IMR-90 (cell line): ENCODE measurements at regions not wholly inside any gene's neighbourhood (a gene's known extent, or its start where the extent isn't known, plus 50 kb on each side); places are given as distances from the start of the nearest gene placed in this dataset.

Source experiments
- ATAC-seq: fragments of 200-7000 bp; cut with Tn5 transposase; 2 replicates; pipeline ENCODE4 v1.9.1; 2020; ENCODE audit warnings: low read depth, mild to moderate bottlenecking, moderate library complexity
- BruUV-seq: library from RNA; stranded (reverse); fragments of 400-500 nt; replicated peaks from 2 replicates; lab custom pipeline; 2021; lab: Mats Ljungman, UMichigan
- CTCF ChIA-PET: fragments of 300-600 bp; formaldehyde crosslinking; extraction: SDS; loops from one replicate; lab custom pipeline; 2021; ENCODE audit warnings: antibody characterized with exemption; lab: Yijun Ruan, JAX
- POLR2A ChIA-PET: fragments of 300-600 bp; sonication (Branson Sonifier 250); formaldehyde crosslinking; loops from one replicate; lab custom pipeline; 2022; ENCODE audit warnings: antibody characterized with exemption; ENCODE audit not compliant: unreplicated experiment; lab: Charles Lee
- DNase-seq: peaks from one replicate; pipeline ENCODE4 v3.0.0; 2013
- H2AFZ ChIP-seq: replicated peaks from 2 replicates; pipeline ENCODE3; 2013; ENCODE audit warnings: low read length, mild to moderate bottlenecking; ENCODE audit not compliant: poor library complexity
- H2AK5ac ChIP-seq: 2 replicates; pipeline ENCODE4 v1.6.1; 2013; ENCODE audit warnings: low read depth, low read length, inconsistent platforms
- H2AK9ac ChIP-seq: replicated peaks from 2 replicates; pipeline ENCODE3; 2013; ENCODE audit warnings: mild to moderate bottlenecking, low read depth, low read length, moderate library complexity; ENCODE audit not compliant: poor library complexity
- H2BK120ac ChIP-seq: 2 replicates; pipeline ENCODE4 v1.6.1; 2013; ENCODE audit warnings: low read depth, low read length, inconsistent platforms
- H2BK15ac ChIP-seq: 3 replicates; pipeline ENCODE4 v1.6.1; 2013; ENCODE audit warnings: low read depth, low read length, inconsistent platforms
- H2BK20ac ChIP-seq: 2 replicates; pipeline ENCODE4 v1.6.1; 2013; ENCODE audit warnings: low read depth, mild to moderate bottlenecking, inconsistent platforms, low read length, moderate library complexity
- H2BK5ac ChIP-seq: 2 replicates; pipeline ENCODE4 v1.6.1; 2013; ENCODE audit warnings: mild to moderate bottlenecking, low read depth, low read length, inconsistent platforms; ENCODE audit not compliant: poor library complexity, severe bottlenecking
- H3K14ac ChIP-seq: replicated peaks from 2 replicates; pipeline ENCODE4 v1.6.1; 2013; ENCODE audit warnings: low read depth, low read length, inconsistent platforms
- H3K18ac ChIP-seq: 2 replicates; pipeline ENCODE4 v1.6.1; 2013; ENCODE audit warnings: low read depth, low read length, control low read depth
- H3K23ac ChIP-seq: 2 replicates; pipeline ENCODE4 v1.6.1; 2013; ENCODE audit warnings: low read depth, low read length, inconsistent platforms
- H3K27ac ChIP-seq: 2 replicates; pipeline ENCODE4 v1.5.1; 2013; ENCODE audit warnings: mild to moderate bottlenecking, control low read depth, low read length; ENCODE audit not compliant: insufficient read depth
- H3K27me3 ChIP-seq: 2 replicates; pipeline ENCODE4 v1.6.1; 2013; ENCODE audit warnings: low read length; ENCODE audit not compliant: control insufficient read depth, insufficient read depth
- H3K36me3 ChIP-seq: 2 replicates; pipeline ENCODE4 v1.6.1; 2013; ENCODE audit warnings: low read length, mixed read lengths; ENCODE audit not compliant: control insufficient read depth, insufficient read depth
- H3K4ac ChIP-seq: 2 replicates; pipeline ENCODE4 v1.6.1; 2013; ENCODE audit warnings: low read depth, low read length, inconsistent platforms
- H3K4me1 ChIP-seq: 2 replicates; pipeline ENCODE4 v1.6.1; 2013; ENCODE audit warnings: low read length, mixed read lengths; ENCODE audit not compliant: control insufficient read depth, insufficient read depth
- H3K4me2 ChIP-seq: 2 replicates; pipeline ENCODE4 v1.6.1; 2013; ENCODE audit warnings: low read depth, mild to moderate bottlenecking, control low read depth, low read length, moderate library complexity
- H3K4me3 ChIP-seq: 2 replicates; pipeline ENCODE4 v1.5.1; 2013; ENCODE audit warnings: low read depth, mild to moderate bottlenecking, control low read depth, low read length, moderate library complexity; ENCODE audit not compliant: insufficient read depth
- H3K56ac ChIP-seq: 2 replicates; pipeline ENCODE4 v1.6.1; 2013; ENCODE audit warnings: low read length, inconsistent platforms; ENCODE audit not compliant: insufficient read depth; ENCODE audit errors: extremely low read depth
- H3K79me1 ChIP-seq, 2 experiments: 2 replicates each; pipeline ENCODE4 v1.6.1; 2013; ENCODE audit warnings: low read length in 2 of 2, inconsistent platforms in 1 of 2, low read depth in 1 of 2
- H3K9ac ChIP-seq: 2 replicates; pipeline ENCODE4 v1.6.1; 2013; ENCODE audit warnings: low read depth, low read length, control low read depth
- H3K9me1 ChIP-seq: 2 replicates; pipeline ENCODE4 v1.6.1; 2013; ENCODE audit warnings: low read length, inconsistent platforms; ENCODE audit not compliant: insufficient read depth
- H3K9me3 ChIP-seq: 2 replicates; pipeline ENCODE4 v1.6.1; 2013; ENCODE audit warnings: low read length; ENCODE audit not compliant: control insufficient read depth, insufficient read depth
- H4K20me1 ChIP-seq: 2 replicates; pipeline ENCODE4 v1.6.1; 2013; ENCODE audit warnings: low read length, inconsistent platforms; ENCODE audit not compliant: insufficient read depth
- H4K5ac ChIP-seq: 2 replicates; pipeline ENCODE4 v1.6.1; 2013; ENCODE audit warnings: mild to moderate bottlenecking, low read depth, low read length, control low read depth
- H4K8ac ChIP-seq, 2 experiments: 2 replicates each; pipeline ENCODE4 v1.6.1; 2013; ENCODE audit warnings: low read depth in 2 of 2, low read length in 2 of 2, control low read depth in 1 of 2, inconsistent platforms in 1 of 2
- H4K91ac ChIP-seq: 2 replicates; pipeline ENCODE4 v1.6.1; 2013; ENCODE audit warnings: low read depth, low read length, inconsistent platforms; ENCODE audit not compliant: insufficient read depth
- BHLHE40 ChIP-seq: fragments of 150-350 bp; IDR thresholded peaks from 2 replicates; pipeline ENCODE4 v1.6.1; 2016; ENCODE audit warnings: mild to moderate bottlenecking, low read depth, low read length
- CEBPB ChIP-seq: IDR thresholded peaks from 2 replicates; pipeline ENCODE4 v1.6.1; 2012; ENCODE audit warnings: low read depth, low read length, improper control_type of control experiment
- CHD1 ChIP-seq: IDR thresholded peaks from 2 replicates; pipeline ENCODE4 v1.6.1; 2012; ENCODE audit warnings: low read depth, low read length, improper control_type of control experiment
- FOS ChIP-seq: fragments of 150-350 bp; IDR thresholded peaks from 2 replicates; pipeline ENCODE4 v1.6.1; 2016; ENCODE audit warnings: low read depth, low read length
- MAFK ChIP-seq: IDR thresholded peaks from 2 replicates; pipeline ENCODE4 v1.6.1; 2012; ENCODE audit warnings: low read depth, low read length, improper control_type of control experiment
- MAZ ChIP-seq: IDR thresholded peaks from 2 replicates; pipeline ENCODE4 v1.6.1; 2012; ENCODE audit warnings: low read depth, mild to moderate bottlenecking, low read length, improper control_type of control experiment, moderate library complexity, borderline replicate concordance
- MXI1 ChIP-seq: IDR thresholded peaks from 2 replicates; pipeline ENCODE4 v1.6.1; 2012; ENCODE audit warnings: low read depth, mild to moderate bottlenecking, low read length, moderate library complexity, borderline replicate concordance
- NFE2L2 ChIP-seq: fragments of 150-350 bp; IDR thresholded peaks from 2 replicates; pipeline ENCODE4 v1.6.1; 2016; ENCODE audit warnings: low read depth, mild to moderate bottlenecking, low read length
- POLR2A ChIP-seq: IDR thresholded peaks from 2 replicates; pipeline ENCODE4 v1.6.1; 2012; ENCODE audit warnings: mild to moderate bottlenecking, low read depth, low read length
- RAD21 ChIP-seq: IDR thresholded peaks from 2 replicates; pipeline ENCODE4 v1.6.1; 2012; ENCODE audit warnings: low read length, improper control_type of control experiment
- RCOR1 ChIP-seq: IDR thresholded peaks from 2 replicates; pipeline ENCODE4 v1.6.1; 2012; ENCODE audit warnings: mild to moderate bottlenecking, low read length, improper control_type of control experiment; ENCODE audit not compliant: insufficient replicate concordance
- RFX5 ChIP-seq: IDR thresholded peaks from 2 replicates; pipeline ENCODE4 v1.8.0; 2012; ENCODE audit warnings: low read depth, mild to moderate bottlenecking, low read length, moderate library complexity
- SMC3 ChIP-seq: fragments of 150-350 bp; IDR thresholded peaks from 2 replicates; pipeline ENCODE4 v1.6.1; 2016; ENCODE audit warnings: low read depth, mild to moderate bottlenecking, antibody characterized with exemption, low read length, moderate library complexity
- WGBS, 2 experiments: methylation state at CpG; one replicate each; pipeline versions ENCODE4 v1.1.5 to v1.1.7; 2013; ENCODE audit warnings: missing lambda C conversion rate in 2 of 2; ENCODE audit not compliant: insufficient read length in 1 of 2; ENCODE audit errors: extremely low coverage in 2 of 2; 5-methylcytosine and 5-hydroxymethylcytosine counted together
- dilution Hi-C: fragments of 300-500 bp; cut with HindIII; formaldehyde crosslinking; loops from one replicate; pipeline ENCODE4 v1.14.3; 2018; ENCODE audit warnings: low sequenced_read_pairs; ENCODE audit not compliant: unreplicated experiment
- in situ Hi-C: fragments of 300-500 bp; cut with MboI; formaldehyde crosslinking; loops from 3 replicates; pipeline ENCODE4 v1.14.3; 2019; ENCODE audit warnings: low sequenced_read_pairs, inconsistent platforms, mixed read lengths
- intact Hi-C: fragments of 100-400 bp; cut with micrococcal nuclease; formaldehyde crosslinking; loops from 2 replicates; pipeline ENCODE4 v1.10.0; 2022
- TF ChIP-seq, protein P1 (sequence below): fragments of 150-350 bp; IDR thresholded peaks from 2 replicates; pipeline ENCODE4 v1.6.1; 2017; ENCODE audit warnings: mild to moderate bottlenecking, antibody characterized with exemption, low read length, low read depth
- TF ChIP-seq, protein P2 (sequence below): conservative IDR thresholded peaks from 2 replicates; pipeline ENCODE4 v1.5.1; 2012; ENCODE audit warnings: mild to moderate bottlenecking, low read depth, low read length, improper control_type of control experiment
- TF ChIP-seq, protein P3 (sequence below): fragments of 150-350 bp; IDR thresholded peaks from 2 replicates; pipeline ENCODE4 v1.6.1; 2016; ENCODE audit warnings: low read depth, mild to moderate bottlenecking, low read length, moderate library complexity, borderline replicate concordance

DNA sequence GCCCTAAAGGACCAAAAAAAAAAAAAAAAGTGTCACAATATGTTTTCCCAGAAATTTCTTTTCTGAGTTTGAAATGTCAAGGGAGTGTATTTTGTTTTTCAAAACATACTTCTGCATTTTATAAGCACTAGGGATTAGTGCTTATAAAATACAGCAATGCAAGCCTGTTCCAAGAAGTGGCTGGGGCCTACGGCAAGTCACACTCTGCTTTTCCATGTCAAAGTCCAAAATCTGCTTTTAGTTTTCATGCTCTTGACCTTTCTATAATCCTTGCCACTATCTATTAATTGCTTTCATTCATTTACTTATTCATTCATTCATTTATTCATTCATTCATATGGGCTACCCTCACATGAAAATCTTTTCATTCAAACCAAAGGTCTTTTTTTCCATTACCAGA lies 100.1 kb upstream of the UXS1 start:
- Histone ChIP-seq H3K9me1 (no peaks in the 10 kb centered on the region), H4K5ac (no peak overlapping the region), H2BK5ac (no peak overlapping the region), H2BK120ac (no peak overlapping the region), H3K4me3 (no peak overlapping the region), H2BK15ac (no peak overlapping the region), H4K20me1 (no peaks in the 10 kb centered on the region), H3K9ac (no peak overlapping the region), H3K56ac (no peak overlapping the region), H3K79me1 (no peaks in the 10 kb centered on the region), H3K14ac (no peak overlapping the region), H2BK20ac (no peak overlapping the region), H3K4me2 (no peak overlapping the region), H3K27ac (no peak overlapping the region), H2AK5ac (no peak overlapping the region), H2AK9ac (no peak overlapping the region), H3K9me3 (no peaks in the 10 kb centered on the region), H3K23ac (no peak overlapping the region), H3K36me3 (no peaks in the 10 kb centered on the region), H4K91ac (no peak overlapping the region), H3K27me3 (no peaks in the 10 kb centered on the region), H3K18ac (no peak overlapping the region), H3K4me1 (no peaks in the 10 kb centered on the region), H4K8ac (no peak overlapping the region), H2AFZ (no peak overlapping the region), H3K4ac (no peak overlapping the region)
- WGBS, 2 experiments: 60% methylated on average over 1 of the region's 1 CpG; no CpG with 5 or more reads in 1 of the 2 experiments
- CTCF ChIA-PET: no interaction called here
- ATAC-seq: no peak
- no TSS peak for BruUV-seq
- intact Hi-C loops (no loop called here), in situ Hi-C loops (no loop called here), dilution Hi-C loops (no loop called here)
- TF ChIP-seq, protein P1, sequence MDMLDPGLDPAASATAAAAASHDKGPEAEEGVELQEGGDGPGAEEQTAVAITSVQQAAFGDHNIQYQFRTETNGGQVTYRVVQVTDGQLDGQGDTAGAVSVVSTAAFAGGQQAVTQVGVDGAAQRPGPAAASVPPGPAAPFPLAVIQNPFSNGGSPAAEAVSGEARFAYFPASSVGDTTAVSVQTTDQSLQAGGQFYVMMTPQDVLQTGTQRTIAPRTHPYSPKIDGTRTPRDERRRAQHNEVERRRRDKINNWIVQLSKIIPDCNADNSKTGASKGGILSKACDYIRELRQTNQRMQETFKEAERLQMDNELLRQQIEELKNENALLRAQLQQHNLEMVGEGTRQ: no peak
- TF ChIP-seq RAD21 (no peak), RCOR1 (no peak), SMC3 (no peak), NFE2L2 (no peak), MAFK (no peak), MXI1 (no peak), BHLHE40 (no peak), MAZ (no peak), FOS (no peak), CEBPB (no peak), CHD1 (no peak), POLR2A (no peak), RFX5 (no peak)
- TF ChIP-seq, protein P2, sequence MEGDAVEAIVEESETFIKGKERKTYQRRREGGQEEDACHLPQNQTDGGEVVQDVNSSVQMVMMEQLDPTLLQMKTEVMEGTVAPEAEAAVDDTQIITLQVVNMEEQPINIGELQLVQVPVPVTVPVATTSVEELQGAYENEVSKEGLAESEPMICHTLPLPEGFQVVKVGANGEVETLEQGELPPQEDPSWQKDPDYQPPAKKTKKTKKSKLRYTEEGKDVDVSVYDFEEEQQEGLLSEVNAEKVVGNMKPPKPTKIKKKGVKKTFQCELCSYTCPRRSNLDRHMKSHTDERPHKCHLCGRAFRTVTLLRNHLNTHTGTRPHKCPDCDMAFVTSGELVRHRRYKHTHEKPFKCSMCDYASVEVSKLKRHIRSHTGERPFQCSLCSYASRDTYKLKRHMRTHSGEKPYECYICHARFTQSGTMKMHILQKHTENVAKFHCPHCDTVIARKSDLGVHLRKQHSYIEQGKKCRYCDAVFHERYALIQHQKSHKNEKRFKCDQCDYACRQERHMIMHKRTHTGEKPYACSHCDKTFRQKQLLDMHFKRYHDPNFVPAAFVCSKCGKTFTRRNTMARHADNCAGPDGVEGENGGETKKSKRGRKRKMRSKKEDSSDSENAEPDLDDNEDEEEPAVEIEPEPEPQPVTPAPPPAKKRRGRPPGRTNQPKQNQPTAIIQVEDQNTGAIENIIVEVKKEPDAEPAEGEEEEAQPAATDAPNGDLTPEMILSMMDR: no peak
- TF ChIP-seq, protein P3, sequence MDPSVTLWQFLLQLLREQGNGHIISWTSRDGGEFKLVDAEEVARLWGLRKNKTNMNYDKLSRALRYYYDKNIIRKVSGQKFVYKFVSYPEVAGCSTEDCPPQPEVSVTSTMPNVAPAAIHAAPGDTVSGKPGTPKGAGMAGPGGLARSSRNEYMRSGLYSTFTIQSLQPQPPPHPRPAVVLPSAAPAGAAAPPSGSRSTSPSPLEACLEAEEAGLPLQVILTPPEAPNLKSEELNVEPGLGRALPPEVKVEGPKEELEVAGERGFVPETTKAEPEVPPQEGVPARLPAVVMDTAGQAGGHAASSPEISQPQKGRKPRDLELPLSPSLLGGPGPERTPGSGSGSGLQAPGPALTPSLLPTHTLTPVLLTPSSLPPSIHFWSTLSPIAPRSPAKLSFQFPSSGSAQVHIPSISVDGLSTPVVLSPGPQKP: no peak
- POLR2A ChIA-PET: no interaction called here
- no peak for DNase-seq
